ENCODE measurements at regions not wholly inside any gene's neighbourhood (a gene's known extent, or its start where the extent isn't known, plus 50 kb on each side); places are given as distances from the start of the nearest gene placed in this dataset.

DNA sequence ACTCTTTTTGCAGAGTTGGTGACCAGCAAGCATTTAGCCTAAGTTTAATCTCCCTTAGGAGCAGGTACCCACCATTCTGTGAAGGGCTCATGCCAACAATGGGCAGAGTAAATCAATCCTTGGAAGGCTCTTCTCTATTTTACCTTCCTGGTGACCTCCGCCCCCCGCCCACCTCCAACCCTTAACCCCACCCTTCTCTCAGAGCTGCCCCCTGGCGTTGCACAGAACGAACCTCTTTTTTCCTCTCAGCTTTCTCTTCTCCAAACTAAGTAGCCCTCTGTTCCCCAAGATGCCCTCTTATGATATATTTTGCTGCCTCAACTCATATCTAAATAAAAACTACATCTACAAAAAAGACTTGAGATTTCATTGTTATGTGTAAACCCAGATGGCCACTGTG, 186.8 kb downstream of the SEC16B start:
- no peak overlapping the region for H3K27ac Mint-ChIP-seq
- Histone ChIP-seq H3K4me1 (ENCODE audit: control insufficient read depth in 2 of 2, insufficient read depth in 2 of 2, low read length in 2 of 2) (no peaks in the 10 kb centered on the region), H3K27ac (ENCODE audit: low read depth, low read length) (no peak overlapping the region), H3K27me3 (ENCODE audit: control insufficient read depth in 2 of 2, insufficient read depth in 2 of 2, low read length in 2 of 2) (no peaks in the 10 kb centered on the region), H3K36me3 (ENCODE audit: control insufficient read depth in 2 of 3, insufficient read depth in 3 of 3, low read length in 3 of 3) (no peaks in the 10 kb centered on the region), H3K4me3 (ENCODE audit: low read length) (no peak overlapping the region), H3K9me3 (ENCODE audit: control insufficient read depth in 2 of 3, low read length in 3 of 3) (no peaks in the 10 kb centered on the region)
- DNase-seq: no peak
- no peaks in the 10 kb centered on the region for H3K36me3 Mint-ChIP-seq
- intact Hi-C loops (cut with micrococcal nuclease): no loop called here
- peaks cover 0 to 3% (median 0%) of the 10 kb centered on the region in 5 donors for H3K27me3 Mint-ChIP-seq
- H3K9me3 Mint-ChIP-seq: peaks cover 0 to 25% (median 4%) of the 10 kb centered on the region in 11 donors
- H3K4me1 Mint-ChIP-seq: no peaks in the 10 kb centered on the region
- no peak for ATAC-seq
- POLR2A ChIA-PET: no interaction called here
- H3K4me3 Mint-ChIP-seq: no peak overlapping the region
- CTCF ChIA-PET: no interaction called here

GRCh38 chr1:177780096-177780700, 189.7 kb downstream of the SEC16B start:
- no peaks in the 10 kb centered on the region for H3K4me1 Mint-ChIP-seq
- Histone ChIP-seq H3K4me3 (ENCODE audit: low read length) (no peak overlapping the region), H3K4me1 (ENCODE audit: control insufficient read depth in 2 of 2, insufficient read depth in 2 of 2, low read length in 2 of 2) (no peaks in the 10 kb centered on the region), H3K9me3 (ENCODE audit: control insufficient read depth in 2 of 3, low read length in 3 of 3) (no peaks in the 10 kb centered on the region), H3K27ac (ENCODE audit: low read depth, low read length) (no peak overlapping the region), H3K36me3 (ENCODE audit: control insufficient read depth in 2 of 3, insufficient read depth in 3 of 3, low read length in 3 of 3) (no peaks in the 10 kb centered on the region), H3K27me3 (ENCODE audit: control insufficient read depth in 2 of 2, insufficient read depth in 2 of 2, low read length in 2 of 2) (no peaks in the 10 kb centered on the region)
- no peak overlapping the region for H3K27ac Mint-ChIP-seq
- ATAC-seq: no peak
- ChIA-PET CTCF (no interaction called here), POLR2A (no interaction called here)
- no peak overlapping the region for H3K4me3 Mint-ChIP-seq
- DNase-seq: no peak
- peaks cover 1 to 22% (median 9%) of the 10 kb centered on the region in 11 donors for H3K9me3 Mint-ChIP-seq
- H3K36me3 Mint-ChIP-seq: no peaks in the 10 kb centered on the region
- H3K27me3 Mint-ChIP-seq: peaks cover 0 to 3% (median 0%) of the 10 kb centered on the region in 5 donors
- intact Hi-C loops (cut with micrococcal nuclease): no loop called here

DNA sequence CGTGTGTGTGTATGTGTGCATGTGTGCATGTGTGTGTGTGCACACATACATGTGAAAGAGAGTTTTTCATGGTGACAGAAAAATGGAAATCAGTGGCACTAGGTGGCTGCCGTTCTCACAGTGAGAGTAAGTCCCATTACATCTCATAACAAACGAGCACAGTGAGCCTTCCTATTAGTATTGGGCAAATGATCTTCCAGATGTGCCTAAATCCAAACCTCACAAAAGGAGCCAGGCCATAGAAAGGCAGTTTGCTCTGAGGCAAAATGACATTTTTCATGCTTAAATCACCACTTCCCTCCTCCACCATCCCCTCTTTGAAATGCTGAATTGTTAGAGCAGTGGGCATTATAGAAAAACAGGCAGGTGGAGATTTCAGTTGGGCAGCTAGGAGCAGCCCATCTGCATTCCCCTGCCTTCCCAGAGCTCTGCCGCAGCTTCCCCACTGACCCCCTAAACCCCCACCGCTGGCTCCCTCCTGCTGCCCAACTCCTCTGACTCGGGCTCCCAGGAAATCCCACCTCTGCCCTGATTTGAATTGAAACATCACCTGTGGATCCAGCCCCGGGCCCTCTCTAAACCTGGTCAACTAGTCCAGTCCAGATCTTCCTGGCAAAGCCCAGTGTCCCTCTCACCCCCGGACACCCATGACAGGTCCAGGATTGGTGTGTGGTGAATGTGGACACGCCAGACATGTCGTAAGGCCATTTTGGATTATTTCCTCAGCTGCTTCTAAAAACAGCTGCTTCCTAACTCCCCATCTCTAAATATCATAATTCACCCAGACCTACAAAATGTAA, 190.5 kb downstream of the SEC16B start:
- Mint-ChIP-seq H3K27me3 (peaks cover 0 to 3% (median 0%) of the 10 kb centered on the region in 5 donors), H3K9me3 (peaks cover 1 to 29% (median 9%) of the 10 kb centered on the region in 11 donors), H3K4me1 (no peaks in the 10 kb centered on the region), H3K36me3 (no peaks in the 10 kb centered on the region), H3K4me3 (no peak overlapping the region), H3K27ac (no peak overlapping the region)
- Histone ChIP-seq H3K9me3 (ENCODE audit: control insufficient read depth in 2 of 3, low read length in 3 of 3) (peaks cover 0 to 6% (median 0%) of the 10 kb centered on the region in 3 experiments), H3K4me3 (ENCODE audit: low read length) (no peak overlapping the region), H3K36me3 (ENCODE audit: control insufficient read depth in 2 of 3, insufficient read depth in 3 of 3, low read length in 3 of 3) (no peaks in the 10 kb centered on the region), H3K27ac (ENCODE audit: low read depth, low read length) (no peak overlapping the region), H3K27me3 (ENCODE audit: control insufficient read depth in 2 of 2, insufficient read depth in 2 of 2, low read length in 2 of 2) (no peaks in the 10 kb centered on the region), H3K4me1 (ENCODE audit: control insufficient read depth in 2 of 2, insufficient read depth in 2 of 2, low read length in 2 of 2) (no peaks in the 10 kb centered on the region)
- CTCF ChIA-PET: no interaction called here
- ATAC-seq: no peak
- intact Hi-C loops (cut with micrococcal nuclease): loop anchor here in 1 of 2 donors (2.0 kb wide), 1 partner anchor 19 kb away; no protein-coding TSS in a partner anchor
- POLR2A ChIA-PET: no interaction called here
- DNase-seq: no peak

- Histone ChIP-seq H3K36me3 (ENCODE audit: control insufficient read depth in 2 of 3, insufficient read depth in 3 of 3, low read length in 3 of 3) (no peaks in the 10 kb centered on the region), H3K4me1 (ENCODE audit: control insufficient read depth in 2 of 2, insufficient read depth in 2 of 2, low read length in 2 of 2) (no peaks in the 10 kb centered on the region), H3K27me3 (ENCODE audit: control insufficient read depth in 2 of 2, insufficient read depth in 2 of 2, low read length in 2 of 2) (no peaks in the 10 kb centered on the region), H3K4me3 (ENCODE audit: low read length) (no peak overlapping the region), H3K27ac (ENCODE audit: low read depth, low read length) (no peak overlapping the region), H3K9me3 (ENCODE audit: control insufficient read depth in 2 of 3, low read length in 3 of 3) (peaks cover 0 to 13% (median 4%) of the 10 kb centered on the region in 3 experiments)
- Mint-ChIP-seq H3K27ac (no peak overlapping the region), H3K36me3 (no peaks in the 10 kb centered on the region), H3K4me1 (no peaks in the 10 kb centered on the region), H3K9me3 (peaks cover 1 to 40% (median 15%) of the 10 kb centered on the region in 11 donors), H3K4me3 (no peak overlapping the region), H3K27me3 (peaks cover 0 to 3% (median 0%) of the 10 kb centered on the region in 5 donors)
- ChIA-PET POLR2A (no interaction called here), CTCF (no interaction called here)
- DNase-seq: no peak
- ATAC-seq: no peak
- intact Hi-C loops (cut with micrococcal nuclease): no loop called here
Measured at GRCh38 chr1:177775924-177776323, 193.9 kb downstream of the SEC16B start.

DNA sequence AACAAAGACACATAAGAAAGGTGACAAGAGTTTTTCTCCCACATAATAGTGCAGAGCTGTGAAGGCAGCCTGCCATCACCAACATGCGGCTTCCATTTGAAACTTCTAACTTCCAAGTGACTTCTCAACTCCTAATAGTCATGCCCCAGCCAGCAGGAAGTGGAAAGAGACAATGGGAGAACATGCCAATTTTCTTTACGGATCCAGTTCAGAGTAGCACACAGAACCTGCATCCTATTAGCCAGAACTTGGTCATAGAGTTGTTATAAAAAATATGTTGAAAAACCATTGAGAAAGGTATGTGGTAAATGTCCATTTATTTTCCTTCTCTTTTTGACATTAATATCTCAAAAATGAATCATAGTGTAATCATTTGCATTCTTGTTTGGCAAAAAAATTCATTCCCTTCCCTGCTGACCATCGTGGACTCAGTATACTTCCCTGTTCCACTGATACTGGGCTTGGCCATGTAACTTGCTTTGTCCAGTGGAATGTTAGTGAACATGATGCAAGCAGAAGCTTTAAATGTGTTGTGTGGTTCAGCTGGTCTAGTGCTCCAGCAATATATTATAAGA, 197.4 kb downstream of the SEC16B start:
- H3K27ac Mint-ChIP-seq: no peak overlapping the region
- Histone ChIP-seq H3K4me3 (ENCODE audit: low read length) (no peak overlapping the region), H3K27ac (ENCODE audit: low read depth, low read length) (no peak overlapping the region), H3K4me1 (ENCODE audit: control insufficient read depth in 2 of 2, insufficient read depth in 2 of 2, low read length in 2 of 2) (no peaks in the 10 kb centered on the region), H3K9me3 (ENCODE audit: control insufficient read depth in 2 of 3, low read length in 3 of 3) (peaks cover 0 to 13% (median 4%) of the 10 kb centered on the region in 3 experiments), H3K27me3 (ENCODE audit: control insufficient read depth in 2 of 2, insufficient read depth in 2 of 2, low read length in 2 of 2) (no peaks in the 10 kb centered on the region), H3K36me3 (ENCODE audit: control insufficient read depth in 2 of 3, insufficient read depth in 3 of 3, low read length in 3 of 3) (no peaks in the 10 kb centered on the region)
- peaks cover 4 to 41% (median 13%) of the 10 kb centered on the region in 11 donors for H3K9me3 Mint-ChIP-seq
- ATAC-seq: no peak
- ChIA-PET CTCF (no interaction called here), POLR2A (no interaction called here)
- no peaks in the 10 kb centered on the region for H3K27me3 Mint-ChIP-seq
- no peak for DNase-seq
- no peaks in the 10 kb centered on the region for H3K4me1 Mint-ChIP-seq
- H3K4me3 Mint-ChIP-seq: no peak overlapping the region
- H3K36me3 Mint-ChIP-seq: no peaks in the 10 kb centered on the region
- intact Hi-C loops (cut with micrococcal nuclease): no loop called here

- POLR2A ChIA-PET: no interaction called here
- H3K36me3 Mint-ChIP-seq: no peaks in the 10 kb centered on the region
- CTCF ChIA-PET: no interaction called here
Measured at GRCh38 chr1:177771688-177772087, 198.2 kb downstream of the SEC16B start.

More at GRCh38 chr1:177771688-177772087, 198.2 kb downstream of the SEC16B start:
- peaks cover 0 to 13% (median 4%) of the 10 kb centered on the region in 3 experiments for H3K9me3 ChIP-seq (ENCODE audit: control insufficient read depth in 2 of 3, low read length in 3 of 3)
- H3K27ac ChIP-seq (ENCODE audit: low read depth, low read length): no peak overlapping the region
- H3K27me3 ChIP-seq (ENCODE audit: control insufficient read depth in 2 of 2, insufficient read depth in 2 of 2, low read length in 2 of 2): no peaks in the 10 kb centered on the region
- H3K27ac Mint-ChIP-seq: no peak overlapping the region
- no peak overlapping the region for H3K4me3 ChIP-seq (ENCODE audit: low read length)
- no peak for ATAC-seq
- H3K4me3 Mint-ChIP-seq: no peak overlapping the region
- peaks cover 4 to 41% (median 13%) of the 10 kb centered on the region in 11 donors for H3K9me3 Mint-ChIP-seq
- H3K36me3 ChIP-seq (ENCODE audit: control insufficient read depth in 2 of 3, insufficient read depth in 3 of 3, low read length in 3 of 3): no peaks in the 10 kb centered on the region
- intact Hi-C loops (cut with micrococcal nuclease): no loop called here
- no peaks in the 10 kb centered on the region for H3K4me1 ChIP-seq (ENCODE audit: control insufficient read depth in 2 of 2, insufficient read depth in 2 of 2, low read length in 2 of 2)
- H3K4me1 Mint-ChIP-seq: no peaks in the 10 kb centered on the region
- DNase-seq: no peak
- H3K27me3 Mint-ChIP-seq: no peaks in the 10 kb centered on the region

Measured in naive thymus-derived CD4-positive, alpha-beta T cell (primary cell).